ENCODE measurements at regions not wholly inside any gene's neighbourhood (a gene's known extent, or its start where the extent isn't known, plus 50 kb on each side); places are given as distances from the start of the nearest gene placed in this dataset.

- TF ChIP-seq, protein P1, sequence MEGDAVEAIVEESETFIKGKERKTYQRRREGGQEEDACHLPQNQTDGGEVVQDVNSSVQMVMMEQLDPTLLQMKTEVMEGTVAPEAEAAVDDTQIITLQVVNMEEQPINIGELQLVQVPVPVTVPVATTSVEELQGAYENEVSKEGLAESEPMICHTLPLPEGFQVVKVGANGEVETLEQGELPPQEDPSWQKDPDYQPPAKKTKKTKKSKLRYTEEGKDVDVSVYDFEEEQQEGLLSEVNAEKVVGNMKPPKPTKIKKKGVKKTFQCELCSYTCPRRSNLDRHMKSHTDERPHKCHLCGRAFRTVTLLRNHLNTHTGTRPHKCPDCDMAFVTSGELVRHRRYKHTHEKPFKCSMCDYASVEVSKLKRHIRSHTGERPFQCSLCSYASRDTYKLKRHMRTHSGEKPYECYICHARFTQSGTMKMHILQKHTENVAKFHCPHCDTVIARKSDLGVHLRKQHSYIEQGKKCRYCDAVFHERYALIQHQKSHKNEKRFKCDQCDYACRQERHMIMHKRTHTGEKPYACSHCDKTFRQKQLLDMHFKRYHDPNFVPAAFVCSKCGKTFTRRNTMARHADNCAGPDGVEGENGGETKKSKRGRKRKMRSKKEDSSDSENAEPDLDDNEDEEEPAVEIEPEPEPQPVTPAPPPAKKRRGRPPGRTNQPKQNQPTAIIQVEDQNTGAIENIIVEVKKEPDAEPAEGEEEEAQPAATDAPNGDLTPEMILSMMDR (IDR thresholded peaks at IDR 0.05) = no peak
- no peak for TF ChIP-seq POLR2A (IDR thresholded peaks at IDR 0.05)
- TF ChIP-seq POLR2AphosphoS5 (IDR thresholded peaks at IDR 0.05) = no peak
- no peak for TF ChIP-seq EP300 (IDR thresholded peaks at IDR 0.05; ENCODE audit: low read depth)
These were observed 142.1 kb upstream of the WNT4 start for GRCh38 chr1:22284906-22285548.
